HG02943 (cell line): ENCODE measurements at regions not wholly inside any gene's neighbourhood (a gene's known extent, or its start where the extent isn't known, plus 50 kb on each side); places are given as distances from the start of the nearest gene placed in this dataset.
"Not testable (repeated sequence)": the region's sequence is repeated elsewhere in the genome, so short reads cannot be mapped to it uniquely, and the experiment has no call there.

Experiments
- ATAC-seq: cut with Tn5 transposase; IDR thresholded peaks from one replicate; pipeline ENCODE4 v1.9.1; 2021; ENCODE audit warnings: mild to moderate bottlenecking, low read depth, moderate library complexity; ENCODE audit not compliant: unreplicated experiment

DNA sequence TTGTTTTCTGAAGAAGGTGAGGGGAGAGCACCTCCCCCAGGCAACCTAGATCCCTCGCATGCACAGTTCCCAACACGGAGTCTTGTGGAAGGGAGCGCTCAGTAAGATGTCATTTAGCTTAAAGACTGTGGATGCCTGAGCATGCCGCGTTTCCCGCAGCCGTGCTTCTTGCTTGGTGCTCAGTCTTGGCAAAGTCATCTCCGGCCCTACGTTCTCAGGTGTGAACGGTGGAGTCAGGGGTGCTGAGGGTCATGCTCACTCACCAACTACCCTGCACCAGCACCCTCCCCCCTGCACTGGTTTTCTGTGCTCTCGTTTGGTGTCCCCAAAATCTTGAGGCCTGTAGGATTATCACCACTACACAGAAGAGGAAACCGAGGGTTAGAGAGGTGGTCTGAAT, 202.1 kb downstream of the RHOU start:
- no peak for ATAC-seq

DNA sequence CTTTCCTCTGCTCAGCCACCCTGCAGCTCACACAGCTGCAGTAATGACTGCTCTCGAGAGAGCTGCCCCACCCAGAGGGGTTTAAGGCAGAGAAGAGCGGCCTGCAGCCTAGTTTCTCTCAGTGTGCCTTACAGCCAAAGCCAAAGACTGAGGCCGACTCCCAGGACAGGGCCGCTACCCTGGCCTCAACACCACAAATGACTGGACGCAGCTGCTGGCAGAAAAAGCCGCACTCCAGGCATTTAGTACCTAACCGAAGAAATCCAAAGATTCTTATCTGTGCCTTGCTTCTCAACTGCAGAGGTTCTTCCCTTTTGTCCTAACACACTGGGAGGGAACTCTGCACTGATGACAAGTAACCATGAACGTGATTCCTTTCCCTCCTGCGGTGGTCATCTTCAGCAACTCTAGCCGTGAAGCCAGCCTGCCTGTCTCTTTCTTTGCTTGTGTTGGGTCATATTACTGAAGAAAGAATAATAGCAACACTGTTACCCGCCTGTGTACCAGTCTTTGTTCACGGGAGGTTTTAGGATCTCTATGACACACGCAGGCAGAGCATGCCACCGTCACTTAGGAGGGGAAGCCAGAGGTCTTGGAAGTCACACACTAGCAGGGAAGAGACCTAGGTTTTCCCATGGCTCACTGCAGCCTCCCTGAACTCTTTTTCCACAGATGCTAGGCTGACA, 202.7 kb downstream of the RHOU start:
- no peak for ATAC-seq

DNA sequence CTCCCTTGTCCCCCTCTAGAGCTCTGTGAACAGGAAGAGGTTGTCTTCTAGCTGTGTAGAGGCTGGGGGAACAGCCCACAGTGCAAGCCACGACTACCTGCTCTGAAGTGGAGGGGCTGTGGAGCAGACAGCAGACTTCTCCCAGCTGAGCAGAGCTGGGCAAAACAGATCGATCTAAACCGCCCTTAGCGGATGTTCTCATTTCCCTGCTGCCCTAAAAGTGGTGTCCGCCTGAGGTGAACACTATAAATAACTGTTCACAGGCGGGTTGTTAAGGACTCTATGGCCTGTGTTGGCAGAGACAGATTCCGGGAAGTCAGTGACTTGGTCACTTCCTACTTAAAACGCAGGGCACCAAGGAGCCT, 203.2 kb downstream of the RHOU start:
- no peak for ATAC-seq

DNA sequence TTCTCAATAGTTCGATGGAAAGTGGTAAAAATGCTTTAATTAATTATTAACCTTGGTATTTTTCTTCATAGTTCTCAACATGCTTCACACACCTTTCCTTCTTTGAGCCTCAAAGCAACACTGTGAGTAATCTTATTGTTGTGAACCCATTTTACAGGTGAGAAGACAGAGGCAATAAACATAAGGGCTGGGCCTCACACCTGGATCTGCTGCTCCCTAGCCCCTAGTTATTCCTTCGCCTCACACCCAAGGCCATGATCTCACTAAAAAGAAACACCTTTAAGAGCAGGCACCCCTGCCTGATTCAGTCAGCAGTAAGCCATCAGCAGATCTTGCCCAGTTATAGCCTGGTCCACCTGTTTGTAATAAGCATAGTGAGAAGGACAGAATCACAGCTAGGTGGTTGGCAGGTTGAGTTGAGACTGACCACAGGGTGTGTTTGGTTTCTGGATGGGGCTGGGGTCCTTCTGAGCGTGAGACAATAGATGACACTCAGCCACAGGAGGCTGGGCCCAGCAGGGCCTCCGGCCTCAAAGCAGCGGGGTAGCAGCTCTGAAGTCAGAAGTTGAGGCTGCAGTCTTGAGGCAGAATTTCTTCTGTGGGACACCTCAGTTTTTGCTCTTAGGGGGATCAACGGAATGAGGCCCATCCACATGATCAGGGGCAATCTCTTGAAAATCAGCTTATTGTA, 203.9 kb downstream of the RHOU start:
- ATAC-seq: no peak

DNA sequence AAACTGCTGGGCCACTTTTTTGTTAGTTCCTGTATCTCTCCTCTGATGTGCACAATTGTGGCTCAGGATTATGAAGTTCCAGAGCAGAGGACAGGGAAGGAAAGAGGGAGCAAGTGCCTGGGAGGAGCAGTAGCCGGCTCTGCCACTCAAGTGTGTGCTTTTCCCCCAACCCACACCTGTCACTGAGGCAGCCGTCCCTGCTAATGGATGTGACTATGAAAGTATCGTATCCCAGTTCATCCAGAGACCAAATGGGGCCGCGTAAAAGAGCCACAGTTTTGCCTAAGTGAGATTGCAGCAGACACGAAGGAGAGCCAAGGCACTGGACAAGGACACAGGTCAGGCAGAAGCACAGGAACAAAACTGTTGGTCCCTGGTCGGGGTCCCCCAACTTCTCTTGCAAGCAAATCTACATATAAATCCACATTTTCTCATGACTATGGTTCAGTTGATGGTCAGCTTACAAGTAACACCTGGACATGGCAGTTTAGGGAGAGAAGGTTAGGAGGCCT, 204.7 kb downstream of the RHOU start:
- no peak for ATAC-seq

DNA sequence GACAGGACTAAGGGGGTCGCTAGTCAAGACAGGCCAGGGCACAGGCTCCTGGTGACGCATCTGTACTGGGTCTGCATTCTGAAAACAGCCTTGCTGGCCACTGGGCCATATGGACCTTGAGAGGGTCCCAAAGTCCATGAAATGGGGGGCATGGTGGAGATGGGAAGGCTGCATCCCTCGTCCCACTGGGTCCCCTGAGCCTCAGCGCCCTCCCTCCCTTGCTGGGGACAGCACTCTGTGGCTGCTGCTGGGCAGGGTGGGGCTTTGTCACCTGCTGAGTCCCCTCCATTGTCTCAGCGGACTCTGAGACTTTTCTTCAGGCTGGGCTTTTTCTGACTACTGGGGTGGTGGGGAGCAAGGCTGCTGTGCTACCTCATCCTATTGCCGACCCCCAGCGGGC, 205.2 kb downstream of the RHOU start:
- no peak for ATAC-seq

DNA sequence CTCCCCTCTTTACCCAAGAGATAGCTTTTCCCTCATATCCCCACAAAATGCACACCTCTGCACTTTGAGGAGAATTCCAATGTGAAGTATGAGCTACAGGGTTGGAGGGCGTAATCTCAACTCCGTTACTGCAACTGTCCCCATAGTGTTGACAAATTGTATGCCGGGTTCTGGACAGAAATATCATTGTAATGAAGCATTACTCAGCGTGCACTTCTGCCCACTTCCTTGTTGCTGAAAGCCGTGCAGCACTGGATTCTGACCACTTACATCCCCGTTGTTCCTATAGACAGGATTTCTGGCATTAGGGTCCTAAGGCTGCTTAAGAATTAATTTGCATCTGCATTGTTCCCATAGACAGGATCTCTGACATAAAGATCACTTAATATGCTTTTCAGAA, 205.6 kb downstream of the RHOU start:
- ATAC-seq: no peak

DNA sequence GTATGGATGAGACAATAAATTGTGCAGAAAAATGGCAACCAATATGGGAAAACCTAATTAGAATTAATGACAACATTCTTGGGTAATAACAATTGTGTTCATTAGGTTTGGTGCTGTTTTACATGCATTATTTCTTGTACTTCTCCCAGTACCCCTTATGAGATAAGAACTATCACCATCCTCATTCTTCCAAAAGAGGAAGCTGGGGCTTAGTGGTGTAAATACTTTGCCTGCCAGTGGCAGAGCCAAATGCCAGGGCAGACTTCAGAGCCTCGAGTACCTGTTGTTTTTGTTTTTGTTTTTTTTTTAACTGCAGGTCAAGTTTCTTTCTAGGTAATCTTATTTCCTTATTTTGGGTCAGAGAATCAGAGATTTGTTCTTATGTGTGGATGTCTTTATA, 206.4 kb downstream of the RHOU start:
- no peak for ATAC-seq

DNA sequence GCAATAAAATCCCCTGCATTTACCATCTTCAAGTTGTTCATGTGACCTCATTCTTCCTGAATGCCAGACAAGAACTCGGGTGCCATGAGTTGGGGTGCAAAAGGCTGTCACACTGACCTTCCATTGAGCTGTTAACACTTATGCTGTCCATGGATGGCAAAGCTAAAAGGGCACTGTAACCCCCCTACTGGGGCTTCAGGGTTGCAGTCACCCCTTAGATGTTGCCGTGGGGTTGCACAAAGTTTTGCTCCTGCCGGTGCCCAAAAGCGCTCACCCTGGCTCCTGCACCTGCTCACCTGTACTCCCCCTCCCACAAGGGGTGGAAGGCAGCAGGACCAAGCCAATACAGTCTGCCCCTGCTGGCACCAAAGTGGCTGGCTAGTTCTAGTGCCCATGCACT, 208.2 kb downstream of the RHOU start:
- no peak for ATAC-seq

DNA sequence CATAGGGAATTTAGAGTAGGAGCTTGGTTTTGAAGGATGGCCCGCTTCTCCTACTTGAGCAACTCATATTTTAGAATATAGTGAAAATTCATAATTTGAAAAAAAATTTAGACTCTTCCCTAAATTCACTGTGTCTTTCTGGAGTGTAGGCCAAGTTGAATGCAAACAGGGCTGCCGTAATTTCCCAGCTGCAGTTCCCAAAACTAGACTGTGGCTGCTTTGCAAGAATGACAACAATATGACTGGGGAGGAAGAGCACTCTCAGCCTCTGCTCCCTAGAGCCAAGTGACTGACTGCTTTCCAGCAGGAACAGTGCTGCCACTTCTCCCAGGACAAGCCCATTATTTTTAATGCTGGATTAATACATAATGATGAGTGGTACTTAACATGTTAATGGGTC, 209.0 kb downstream of the RHOU start:
- ATAC-seq: no peak

DNA sequence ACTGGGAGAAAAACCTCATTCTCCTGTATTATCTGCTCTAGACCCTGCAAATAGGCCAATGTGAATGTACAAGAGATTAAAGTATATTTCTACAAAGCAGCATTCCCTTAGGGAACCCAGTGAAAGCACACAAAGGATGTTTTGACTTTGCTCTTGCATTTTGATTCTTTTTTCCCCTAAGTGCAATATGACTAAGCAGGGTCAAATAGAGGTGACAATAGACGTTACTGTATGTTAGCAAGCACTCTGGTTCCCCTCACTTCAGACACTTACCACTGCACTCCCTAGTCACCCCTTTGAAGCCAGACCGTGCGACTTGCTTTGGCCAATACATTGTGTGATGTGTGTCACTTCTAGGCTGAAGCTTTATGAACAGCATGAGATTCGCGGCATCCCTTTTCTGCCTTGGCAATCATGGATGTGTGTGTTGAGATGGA, 209.7 kb downstream of the RHOU start:
- ATAC-seq: no peak

DNA sequence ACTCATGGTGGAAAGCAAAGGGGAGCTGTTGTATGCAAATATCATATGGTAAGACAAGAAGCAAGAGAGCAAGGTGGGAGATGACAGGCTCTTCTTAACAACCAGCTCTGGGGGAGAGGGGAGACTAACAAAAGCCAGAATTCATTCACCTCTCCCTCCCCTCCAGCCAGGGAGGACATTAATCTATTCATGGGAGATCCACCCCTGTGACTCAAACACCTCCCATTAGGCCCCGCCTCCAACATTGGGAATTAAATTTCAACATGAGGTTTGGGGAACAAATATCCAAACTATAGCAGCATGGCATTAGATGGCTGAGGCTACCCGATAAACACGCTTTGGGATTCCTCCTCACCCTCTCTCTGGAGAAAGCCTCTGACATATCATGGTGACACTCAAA, 210.6 kb downstream of the RHOU start:
- no peak for ATAC-seq

DNA sequence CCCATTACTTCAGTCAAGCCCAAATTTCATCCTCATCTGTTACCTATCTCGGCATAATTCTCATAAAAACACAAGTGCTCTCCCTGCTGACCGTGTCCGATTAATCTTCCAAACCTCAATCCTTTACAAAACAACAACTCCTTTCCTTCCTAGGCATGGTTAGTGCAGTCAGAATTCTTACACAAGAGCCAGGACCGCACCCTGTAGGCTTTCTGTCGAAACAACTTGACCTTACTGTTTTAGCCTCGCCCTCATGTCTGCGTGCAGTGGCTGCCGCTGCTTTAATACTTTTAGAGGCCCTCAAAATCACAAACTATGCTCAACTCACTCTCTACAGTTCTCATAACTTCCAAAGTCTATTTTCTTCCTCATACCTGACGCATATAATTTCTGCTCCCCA, 214.3 kb downstream of the RHOU start:
- ATAC-seq: not testable (repeated sequence)

DNA sequence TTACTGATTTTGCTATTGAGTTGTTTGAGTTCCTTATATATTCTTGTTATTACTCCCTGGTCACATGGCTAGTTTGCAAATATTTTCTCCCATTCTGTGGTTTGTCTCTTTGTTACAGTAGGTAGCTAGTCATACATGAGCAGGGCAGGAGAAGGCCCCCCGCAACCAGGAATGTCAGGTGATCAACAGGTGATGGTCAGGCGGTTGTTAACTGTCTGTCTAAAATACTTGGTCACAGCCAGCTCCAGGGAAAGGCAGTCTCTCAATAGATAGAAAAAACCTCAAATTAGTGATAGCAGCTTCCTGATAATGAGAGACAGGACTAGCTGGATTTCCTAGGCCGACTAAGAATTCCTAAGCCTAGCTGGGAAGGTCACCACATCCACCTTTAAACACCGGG, 217.9 kb downstream of the RHOU start:
- ATAC-seq: no peak

DNA sequence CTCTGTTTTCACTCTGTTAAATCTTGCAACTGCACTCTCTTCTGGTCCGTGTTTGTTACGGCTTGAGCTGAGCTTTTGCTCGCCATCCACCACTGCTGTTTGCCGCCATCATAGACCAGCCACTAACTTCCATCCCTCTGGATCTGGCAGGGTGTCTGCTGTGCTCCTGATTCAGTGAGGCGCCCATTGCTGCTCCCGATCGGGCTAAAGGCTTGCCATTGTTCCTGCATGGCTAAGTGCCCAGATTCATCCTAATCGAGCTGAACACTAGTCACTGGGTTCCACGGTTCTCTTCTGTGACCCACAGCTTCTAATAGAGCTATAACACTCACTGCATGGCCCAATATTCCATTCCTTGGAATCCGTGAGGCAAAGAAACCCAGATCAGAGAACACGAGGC, 218.5 kb downstream of the RHOU start:
- ATAC-seq: not testable (repeated sequence)

DNA sequence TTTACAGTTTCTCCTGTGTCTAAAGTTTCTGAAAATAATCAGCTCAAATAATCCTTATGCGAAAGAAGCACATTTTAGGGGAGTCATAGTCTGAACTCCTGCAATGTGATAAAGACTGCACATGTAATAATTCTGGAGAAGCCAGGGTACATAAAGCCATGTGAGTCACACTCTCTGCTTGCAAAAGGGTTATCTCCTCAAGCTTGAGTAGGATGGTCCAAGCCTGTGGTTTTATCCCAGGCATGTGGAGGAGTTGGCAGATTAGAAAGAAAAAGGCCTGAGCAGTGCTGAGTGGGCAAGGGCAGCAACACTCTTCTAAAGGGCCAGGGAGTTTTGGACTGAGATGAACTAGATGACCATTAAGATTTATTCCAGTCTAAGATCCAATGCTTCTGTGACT, 220.4 kb downstream of the RHOU start:
- ATAC-seq: no peak

DNA sequence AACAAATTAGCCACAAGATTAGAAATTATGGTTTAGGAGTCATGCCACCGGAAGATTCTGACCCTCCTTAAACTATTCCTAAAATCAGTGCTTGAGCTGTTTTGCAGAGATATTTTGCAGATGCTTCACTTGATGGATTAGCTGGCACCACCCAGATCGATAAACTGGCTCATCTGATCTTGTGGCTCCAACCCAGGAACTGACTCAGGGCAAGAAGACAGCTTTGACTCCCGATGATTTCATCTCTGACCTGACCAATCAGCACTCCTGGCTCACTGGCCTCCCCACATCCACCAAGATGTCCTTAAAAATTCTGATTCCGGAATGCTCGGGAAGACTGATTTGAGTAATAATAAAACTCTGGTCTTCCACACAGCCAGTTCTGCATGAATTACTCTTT, 221.6 kb downstream of the RHOU start:
- no peak for ATAC-seq

DNA sequence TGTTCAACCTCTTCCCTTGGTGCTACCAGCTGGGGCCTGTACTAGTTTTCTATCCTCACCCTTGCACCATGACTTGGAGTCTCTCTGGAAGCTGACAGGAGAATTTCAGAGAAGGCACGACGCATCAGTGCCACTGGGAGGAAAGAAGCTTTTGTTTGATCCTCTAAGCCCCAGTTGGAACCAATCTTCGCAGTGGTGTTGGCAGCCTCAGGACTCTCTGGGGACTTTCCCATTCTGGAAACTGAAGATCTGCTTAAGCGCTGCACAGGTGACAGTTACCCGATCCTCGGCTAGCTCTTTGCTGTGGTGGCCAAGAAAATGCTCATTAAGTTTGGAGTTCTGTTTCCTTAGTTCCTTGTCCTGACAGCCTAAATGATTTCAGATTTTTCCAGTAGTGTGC, 222.3 kb downstream of the RHOU start:
- ATAC-seq: no peak

DNA sequence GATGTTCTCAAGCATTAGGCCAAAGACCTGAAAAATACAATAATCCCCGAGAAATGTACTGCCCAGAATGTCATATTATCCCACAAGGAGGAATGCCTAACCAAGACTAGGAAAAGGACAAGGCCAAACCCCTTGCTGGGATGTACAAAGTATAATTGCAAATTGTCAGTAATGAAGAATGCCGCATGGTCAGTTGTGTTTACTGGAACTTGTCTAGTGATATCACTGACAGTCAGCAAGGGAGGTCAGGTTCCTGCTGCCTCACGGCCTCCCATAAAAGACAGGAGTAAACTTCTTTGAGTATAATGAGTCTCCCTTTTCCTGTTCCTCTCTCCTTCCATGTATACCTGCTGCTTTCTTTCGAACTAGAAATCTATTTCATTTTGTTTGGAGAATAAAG, 222.8 kb downstream of the RHOU start:
- no peak for ATAC-seq

DNA sequence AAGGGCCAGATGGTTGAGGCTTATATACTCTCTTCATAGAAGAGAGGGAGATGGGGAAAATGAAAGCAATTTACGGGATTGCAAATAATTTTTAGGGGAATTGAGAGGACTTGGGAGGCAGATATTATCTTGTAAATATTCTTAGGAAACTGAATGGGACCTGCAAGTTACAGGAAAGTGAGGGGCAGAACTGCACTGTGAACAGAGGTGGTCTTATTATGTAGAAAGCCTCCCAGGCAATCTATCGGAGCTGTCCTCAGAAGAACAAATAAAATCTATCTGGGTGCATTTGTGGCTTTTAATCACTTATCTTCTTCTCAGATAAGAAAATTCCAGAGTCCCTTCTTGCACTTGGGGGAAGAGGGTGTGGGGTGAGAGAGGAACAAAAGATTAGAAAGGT, 223.5 kb downstream of the RHOU start:
- ATAC-seq: no peak

DNA sequence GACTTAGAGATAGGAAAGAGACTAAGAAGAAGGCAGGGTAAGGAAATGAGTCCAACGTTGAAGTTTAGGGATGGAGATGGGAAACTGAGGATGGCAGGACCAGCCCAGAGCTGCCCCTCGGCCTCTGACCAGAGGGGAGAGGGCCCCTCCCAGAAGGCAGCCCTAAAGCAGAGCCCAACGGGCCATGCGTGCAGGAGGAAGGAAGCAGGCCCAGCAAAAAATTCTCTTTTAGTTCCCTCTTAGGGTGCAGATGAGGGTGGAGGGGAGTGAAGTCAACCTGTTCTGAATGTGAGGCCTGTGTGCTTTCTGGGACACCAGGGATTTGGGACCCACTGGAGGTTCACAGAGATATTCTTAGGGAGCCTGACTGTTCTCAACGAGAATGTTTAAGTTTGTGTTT, 225.4 kb downstream of the RHOU start:
- ATAC-seq: no peak

DNA sequence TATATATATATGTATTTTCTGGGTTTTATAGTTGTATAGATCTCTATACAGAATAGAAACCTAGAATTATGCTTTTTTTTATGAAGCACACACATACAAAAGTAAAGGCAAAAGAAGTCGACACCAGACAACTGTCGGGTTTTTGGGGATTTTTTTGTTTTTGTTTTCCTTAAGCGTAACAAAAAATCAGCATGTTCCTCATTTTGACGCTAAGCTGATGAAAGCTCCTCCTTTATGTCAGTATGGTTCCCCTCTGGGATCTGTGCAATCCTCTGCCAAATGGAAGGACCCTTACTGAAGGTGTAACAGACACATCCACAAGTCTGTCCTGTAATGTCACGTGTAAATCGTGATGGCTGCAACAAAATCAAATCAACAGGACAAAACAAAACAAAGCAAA, 226.2 kb downstream of the RHOU start:
- ATAC-seq: no peak
